Mesenchymal stem cell (in vitro differentiated cells and primary cell): ENCODE measurements at regions not wholly inside any gene's neighbourhood (a gene's known extent, or its start where the extent isn't known, plus 50 kb on each side); places are given as distances from the start of the nearest gene placed in this dataset.
"Not testable (repeated sequence)": the region's sequence is repeated elsewhere in the genome, so short reads cannot be mapped to it uniquely, and the experiment has no call there.

ENCODE experiments used
- DNase-seq: peaks from one replicate; pipeline ENCODE4 v3.0.0-alpha.2; 2013
- H2AFZ ChIP-seq: one replicate; pipeline ENCODE4 v1.6.1; 2013; ENCODE audit warnings: low read depth, mild to moderate bottlenecking, control low read depth, inconsistent platforms, low read length, moderate library complexity
- H2AK5ac ChIP-seq: 2 replicates; pipeline ENCODE4 v1.6.1; 2013; ENCODE audit warnings: low read length, moderate library complexity, mild to moderate bottlenecking, inconsistent platforms; ENCODE audit not compliant: severe bottlenecking
- H2BK120ac ChIP-seq: one replicate; pipeline ENCODE4 v1.6.1; 2013; ENCODE audit warnings: low read depth, mild to moderate bottlenecking, inconsistent platforms, low read length, moderate library complexity
- H2BK12ac ChIP-seq, 2 experiments: one replicate each; pipeline ENCODE4 v1.6.1; 2013; ENCODE audit warnings: inconsistent platforms in 2 of 2, low read length in 2 of 2, mild to moderate bottlenecking in 2 of 2, moderate library complexity in 2 of 2, control low read depth in 1 of 2
- H2BK15ac ChIP-seq: one replicate; pipeline ENCODE4 v1.6.1; 2013; ENCODE audit warnings: mild to moderate bottlenecking, low read depth, inconsistent platforms; ENCODE audit not compliant: poor library complexity, severe bottlenecking
- H2BK5ac ChIP-seq: 2 replicates; pipeline ENCODE4 v1.6.1; 2013; ENCODE audit warnings: low read depth, mild to moderate bottlenecking, low read length, control low read depth, inconsistent platforms; ENCODE audit not compliant: poor library complexity, severe bottlenecking
- H3K14ac ChIP-seq, 2 experiments: one replicate each; pipeline ENCODE4 v1.6.1; 2013; ENCODE audit warnings: inconsistent platforms in 2 of 2, low read length in 2 of 2, control low read depth in 1 of 2, mild to moderate bottlenecking in 1 of 2, moderate library complexity in 1 of 2
- H3K18ac ChIP-seq, 2 experiments: one replicate each; pipeline ENCODE4 v1.6.1; 2013; ENCODE audit warnings: inconsistent platforms in 2 of 2, low read length in 2 of 2, control low read depth in 1 of 2, low read depth in 1 of 2, mild to moderate bottlenecking in 1 of 2
- H3K23ac ChIP-seq, 2 experiments: one replicate each; pipeline ENCODE4 v1.6.1; 2013; ENCODE audit warnings: inconsistent platforms in 2 of 2, low read length in 2 of 2, mild to moderate bottlenecking in 2 of 2, moderate library complexity in 2 of 2, control low read depth in 1 of 2
- H3K27ac ChIP-seq: 2 replicates; pipeline ENCODE4 v1.5.1; 2013; ENCODE audit warnings: mild to moderate bottlenecking, moderate library complexity, low read length, control low read depth, inconsistent platforms; ENCODE audit not compliant: poor library complexity, severe bottlenecking
- H3K27me3 ChIP-seq, 2 experiments: 2 replicates each; pipeline versions ENCODE4 v1.6.1 to v1.7.0; 2013; ENCODE audit warnings: low read length in 2 of 2, mild to moderate bottlenecking in 2 of 2, moderate library complexity in 2 of 2, control low read depth in 1 of 2, inconsistent platforms in 1 of 2; ENCODE audit not compliant: control insufficient read depth in 1 of 2, insufficient read depth in 1 of 2
- H3K36me3 ChIP-seq, 2 experiments: 2 replicates each; pipeline versions ENCODE4 v1.6.1 to v1.7.0; 2013; ENCODE audit warnings: low read length in 2 of 2, control low read depth in 1 of 2, inconsistent platforms in 1 of 2, low read depth in 1 of 2, mild to moderate bottlenecking in 1 of 2; ENCODE audit not compliant: insufficient read depth in 2 of 2, control insufficient read depth in 1 of 2
- H3K4ac ChIP-seq, 2 experiments: one replicate each; pipeline ENCODE4 v1.6.1; 2013; ENCODE audit warnings: inconsistent platforms in 2 of 2, low read length in 2 of 2, mild to moderate bottlenecking in 2 of 2, moderate library complexity in 2 of 2, control low read depth in 1 of 2, low read depth in 1 of 2
- H3K4me1 ChIP-seq: 2 replicates; pipeline ENCODE4 v1.6.1; 2013; ENCODE audit warnings: low read depth, low read length, control low read depth; ENCODE audit not compliant: control insufficient read depth, insufficient read depth
- H3K4me2 ChIP-seq: 2 replicates; pipeline ENCODE4 v1.6.1; 2013; ENCODE audit warnings: low read length, mild to moderate bottlenecking, inconsistent platforms; ENCODE audit not compliant: poor library complexity, severe bottlenecking
- H3K4me3 ChIP-seq, 2 experiments: 2 replicates each; pipeline versions ENCODE4 v1.5.1 to v1.7.0; 2013; ENCODE audit warnings: low read length in 2 of 2, mild to moderate bottlenecking in 2 of 2, control low read depth in 1 of 2, low read depth in 1 of 2; ENCODE audit not compliant: insufficient read depth in 1 of 2
- H3K79me1 ChIP-seq: replicated peaks from 2 replicates; pipeline ENCODE4 v1.6.1; 2013; ENCODE audit warnings: mild to moderate bottlenecking, control low read depth, low read length, inconsistent platforms; ENCODE audit not compliant: poor library complexity, severe bottlenecking
- H3K9ac ChIP-seq: 2 replicates; pipeline ENCODE4 v1.7.0; 2013; ENCODE audit warnings: mild to moderate bottlenecking, low read length, moderate library complexity
- H3K9me3 ChIP-seq: 2 replicates; pipeline ENCODE4 v1.7.0; 2013; ENCODE audit warnings: mild to moderate bottlenecking, low read length; ENCODE audit not compliant: control insufficient read depth
- H4K8ac ChIP-seq: one replicate; pipeline ENCODE4 v1.6.1; 2013; ENCODE audit warnings: inconsistent platforms, mild to moderate bottlenecking, low read length, moderate library complexity
- H4K91ac ChIP-seq: one replicate; pipeline ENCODE4 v1.6.1; 2013; ENCODE audit warnings: mild to moderate bottlenecking, low read length, inconsistent platforms
- WGBS: methylation state at CpG from one replicate; pipeline ENCODE4 v1.1.7; 2013; ENCODE audit warnings: mixed read lengths; 5-methylcytosine and 5-hydroxymethylcytosine counted together

DNA sequence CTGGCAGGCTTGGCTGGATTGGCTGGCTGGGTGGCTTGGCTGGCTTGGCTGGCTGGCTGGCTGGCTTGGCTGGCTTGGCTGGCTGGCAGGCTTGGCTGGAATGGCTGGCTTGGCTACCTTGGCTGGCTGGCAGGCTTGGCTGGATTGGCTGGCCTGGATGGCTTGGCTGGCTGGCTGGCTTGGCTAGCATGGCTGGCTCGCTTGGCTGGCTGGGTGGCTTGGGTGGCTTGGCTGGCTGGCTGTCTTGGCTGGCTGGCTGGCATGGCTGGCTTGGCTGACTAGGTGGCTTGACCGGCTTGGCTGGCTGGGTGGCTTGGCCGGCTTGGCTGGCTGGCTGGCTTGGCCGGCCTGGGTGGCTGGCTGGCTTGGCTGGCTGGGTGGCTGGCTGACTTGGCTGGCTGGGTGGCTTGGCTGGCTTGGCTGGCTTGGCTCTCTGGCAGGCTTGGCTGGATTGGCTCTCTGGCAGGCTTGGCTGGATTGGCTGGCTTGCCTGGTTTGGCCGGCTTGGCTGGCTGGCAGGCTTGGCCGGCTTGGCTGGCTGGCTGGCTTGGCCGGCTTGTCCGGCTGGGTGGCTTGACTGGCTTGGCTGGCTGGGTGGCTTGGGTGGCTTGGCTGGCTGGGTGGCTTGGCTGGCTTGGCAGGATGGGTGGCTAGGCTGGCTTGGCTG, 440.9 kb downstream of the GOLGA6L6 start:
- H4K8ac ChIP-seq, H3K9ac ChIP-seq, H2BK120ac ChIP-seq, H2BK12ac ChIP-seq, H3K23ac ChIP-seq, H3K4ac ChIP-seq, H2BK15ac ChIP-seq, DNase-seq, H3K4me2 ChIP-seq, H3K27me3 ChIP-seq, H3K27ac ChIP-seq, H2BK5ac ChIP-seq, H3K4me1 ChIP-seq, H3K14ac ChIP-seq, H3K79me1 ChIP-seq, H4K91ac ChIP-seq, H3K9me3 ChIP-seq, H2AFZ ChIP-seq, H3K36me3 ChIP-seq, H3K4me3 ChIP-seq, H2AK5ac ChIP-seq, H3K18ac ChIP-seq: not testable (repeated sequence)
- no CpG with 5 or more reads among the region's 8 CpGs for WGBS

DNA sequence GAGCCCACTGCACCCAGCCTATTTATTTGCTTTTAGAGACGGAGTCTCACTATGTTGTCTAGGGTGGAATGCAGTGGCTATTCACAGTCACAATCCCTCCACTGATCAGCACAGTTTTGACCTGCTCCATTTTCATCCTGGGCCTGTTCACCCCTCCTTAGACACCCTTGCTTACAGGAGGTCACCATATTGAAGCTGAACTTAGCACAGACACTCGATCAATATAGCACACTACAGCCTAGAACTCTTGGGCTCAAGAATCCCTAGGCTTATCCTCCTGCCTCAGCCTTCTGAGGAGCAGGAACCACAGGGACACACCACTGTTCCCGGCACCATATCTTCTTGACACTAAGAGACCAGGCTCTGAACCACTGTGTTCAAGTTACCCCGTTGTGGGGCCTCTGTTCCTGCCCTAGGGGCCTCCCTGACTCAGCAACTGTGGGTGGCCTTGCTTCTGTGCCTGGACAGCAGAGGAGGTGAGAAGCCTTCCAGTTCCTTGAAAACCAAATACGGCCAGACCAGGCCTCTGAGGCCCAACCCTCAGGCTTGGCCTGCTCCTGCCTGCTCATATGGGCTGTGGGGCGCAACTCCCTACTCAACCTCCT, 445.8 kb downstream of the GOLGA6L6 start:
- H4K8ac ChIP-seq, H3K4ac ChIP-seq, H3K9ac ChIP-seq, H3K18ac ChIP-seq, H3K27ac ChIP-seq, H3K4me2 ChIP-seq, H3K23ac ChIP-seq, H3K36me3 ChIP-seq, H2AFZ ChIP-seq, H2BK12ac ChIP-seq, H3K4me1 ChIP-seq, H2BK15ac ChIP-seq, DNase-seq, H2AK5ac ChIP-seq, H2BK120ac ChIP-seq, H3K9me3 ChIP-seq, H3K27me3 ChIP-seq, H2BK5ac ChIP-seq, H3K79me1 ChIP-seq, H4K91ac ChIP-seq, H3K14ac ChIP-seq, H3K4me3 ChIP-seq: not testable (repeated sequence)
- WGBS: 75% methylated on average over 1 of the region's 6 CpGs

DNA sequence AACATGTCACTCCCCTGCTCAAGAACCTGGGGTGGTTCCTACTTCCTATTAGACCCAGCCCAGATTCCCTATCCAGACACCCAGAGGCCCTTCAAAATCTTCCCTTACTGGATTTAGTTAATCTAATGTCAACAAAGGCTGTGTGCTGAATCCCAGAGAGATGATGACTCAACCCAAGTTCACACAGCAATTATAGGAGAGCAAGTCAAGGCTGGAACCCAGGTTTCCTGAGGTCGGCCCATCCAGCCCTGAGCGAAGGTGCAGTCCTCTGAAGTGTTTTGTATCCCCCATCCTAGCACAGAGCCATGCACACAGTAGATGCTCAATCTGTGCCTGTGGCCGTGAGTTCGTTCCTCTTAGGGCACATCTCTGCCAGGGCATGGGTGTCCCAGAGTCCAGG, 452.1 kb downstream of the GOLGA6L6 start:
- H4K8ac ChIP-seq, H4K91ac ChIP-seq, H3K4me2 ChIP-seq, H2BK15ac ChIP-seq, H2AFZ ChIP-seq, H2BK120ac ChIP-seq, H3K79me1 ChIP-seq, H3K4ac ChIP-seq, H3K4me1 ChIP-seq, H3K18ac ChIP-seq, H3K9ac ChIP-seq, H3K23ac ChIP-seq, H2BK5ac ChIP-seq, H3K9me3 ChIP-seq, H2AK5ac ChIP-seq, DNase-seq, H3K27ac ChIP-seq, H3K27me3 ChIP-seq, H2BK12ac ChIP-seq, H3K36me3 ChIP-seq, H3K4me3 ChIP-seq, H3K14ac ChIP-seq: not testable (repeated sequence)
- no CpG with 5 or more reads among the region's 4 CpGs for WGBS

DNA sequence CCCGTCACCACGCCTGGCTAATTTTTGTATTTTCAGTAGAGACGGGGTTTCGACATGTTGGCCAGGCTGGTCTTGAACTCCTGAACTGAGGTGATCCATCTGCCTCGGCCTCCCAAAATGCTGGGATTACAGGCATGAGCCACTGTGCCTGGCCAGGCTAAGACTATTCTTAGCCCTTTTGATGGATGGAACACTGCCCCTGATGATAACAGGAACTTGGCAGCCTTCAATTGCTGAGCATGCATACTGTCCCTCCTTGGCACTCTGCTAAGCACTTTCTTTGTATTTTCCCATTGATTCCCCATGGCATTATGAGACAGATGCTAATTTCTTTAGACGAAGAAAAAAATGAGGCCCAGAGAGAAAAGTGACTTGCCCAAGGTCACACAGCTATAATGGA, 457.6 kb downstream of the GOLGA6L6 start:
- not testable (repeated sequence) for H3K9me3 ChIP-seq, H2BK120ac ChIP-seq, H3K79me1 ChIP-seq, H2AFZ ChIP-seq, H3K4me2 ChIP-seq, H3K4ac ChIP-seq, H2BK12ac ChIP-seq, H3K14ac ChIP-seq, H3K4me3 ChIP-seq, H2BK15ac ChIP-seq, DNase-seq, H3K23ac ChIP-seq, H3K36me3 ChIP-seq, H4K91ac ChIP-seq, H3K27me3 ChIP-seq, H3K27ac ChIP-seq, H3K4me1 ChIP-seq, H2AK5ac ChIP-seq, H2BK5ac ChIP-seq, H3K18ac ChIP-seq, H4K8ac ChIP-seq, H3K9ac ChIP-seq
- whole genome bisulfite sequencing: no CpG with 5 or more reads among the region's 6 CpGs
